HEK293T (cell line): ENCODE measurements at regions not wholly inside any gene's neighbourhood (a gene's known extent, or its start where the extent isn't known, plus 50 kb on each side); places are given as distances from the start of the nearest gene placed in this dataset.

Source experiments
- ARNT ChIP-seq: fragments of 450-650 bp; IDR thresholded peaks from 2 replicates; pipeline ENCODE4 v1.6.1; 2017; ENCODE audit warnings: mild to moderate bottlenecking
- BHLHE40 ChIP-seq: fragments of 450-650 bp; IDR thresholded peaks from 2 replicates; pipeline ENCODE4 v1.6.1; 2016; ENCODE audit warnings: mild to moderate bottlenecking, moderate library complexity, borderline replicate concordance
- ELF4 ChIP-seq: fragments of 450-650 bp; IDR thresholded peaks from 2 replicates; pipeline ENCODE4 v1.6.1; 2017; ENCODE audit warnings: antibody characterized with exemption
- FOXA1 ChIP-seq: fragments of 450-650 bp; IDR thresholded peaks from 2 replicates; pipeline ENCODE4 v1.6.1; 2016; ENCODE audit warnings: mild to moderate bottlenecking
- HDGF ChIP-seq: fragments of 450-650 bp; IDR thresholded peaks from 2 replicates; pipeline ENCODE4 v1.6.1; 2017; ENCODE audit warnings: antibody characterized with exemption, borderline replicate concordance
- LEF1 ChIP-seq: fragments of 450-650 bp; IDR thresholded peaks from 2 replicates; pipeline ENCODE4 v1.6.1; 2017; ENCODE audit warnings: mild to moderate bottlenecking, borderline replicate concordance
- SP1 ChIP-seq: fragments of 450-650 bp; IDR thresholded peaks from 2 replicates; pipeline ENCODE4 v1.6.1; 2017
- TARDBP ChIP-seq: fragments of 450-650 bp; IDR thresholded peaks from 2 replicates; pipeline ENCODE4 v1.6.1; 2016
- TF ChIP-seq, protein P1 (sequence below): fragments of 450-650 bp; IDR thresholded peaks from 2 replicates; pipeline ENCODE4 v1.6.1; 2016

DNA sequence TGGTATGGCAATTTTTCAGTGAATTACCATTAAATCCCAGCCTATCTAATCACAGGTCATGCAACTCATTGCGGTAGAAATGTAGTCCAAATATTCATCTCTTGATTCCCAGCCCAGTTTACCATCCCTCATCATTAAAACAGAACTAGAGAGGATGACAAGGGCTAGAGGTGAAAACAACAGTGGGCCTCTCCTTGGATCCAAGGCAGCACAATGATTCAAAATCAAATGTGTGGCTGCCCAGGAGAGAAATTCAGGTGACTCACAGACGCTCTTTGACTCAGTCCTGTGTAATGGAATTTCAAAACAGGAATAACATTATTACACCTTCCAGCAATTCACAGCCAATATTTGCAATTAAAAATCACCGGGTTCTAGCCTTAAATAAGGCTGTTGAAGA, 246.5 kb downstream of the TBL1XR1 start:
- TF ChIP-seq TARDBP, result no peak
- TF ChIP-seq BHLHE40, result no peak
- no peak for TF ChIP-seq FOXA1
- no peak for TF ChIP-seq ARNT
- no peak for TF ChIP-seq SP1
- TF ChIP-seq, protein P1, sequence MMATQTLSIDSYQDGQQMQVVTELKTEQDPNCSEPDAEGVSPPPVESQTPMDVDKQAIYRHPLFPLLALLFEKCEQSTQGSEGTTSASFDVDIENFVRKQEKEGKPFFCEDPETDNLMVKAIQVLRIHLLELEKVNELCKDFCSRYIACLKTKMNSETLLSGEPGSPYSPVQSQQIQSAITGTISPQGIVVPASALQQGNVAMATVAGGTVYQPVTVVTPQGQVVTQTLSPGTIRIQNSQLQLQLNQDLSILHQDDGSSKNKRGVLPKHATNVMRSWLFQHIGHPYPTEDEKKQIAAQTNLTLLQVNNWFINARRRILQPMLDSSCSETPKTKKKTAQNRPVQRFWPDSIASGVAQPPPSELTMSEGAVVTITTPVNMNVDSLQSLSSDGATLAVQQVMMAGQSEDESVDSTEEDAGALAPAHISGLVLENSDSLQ, result no peak
- TF ChIP-seq HDGF, result no peak
- TF ChIP-seq ELF4, result no peak
- TF ChIP-seq LEF1, result no peak
